WTC11 (cell line): ENCODE measurements at regions not wholly inside any gene's neighbourhood (a gene's known extent, or its start where the extent isn't known, plus 50 kb on each side); places are given as distances from the start of the nearest gene placed in this dataset.

Experiments used
- ATF1 ChIP-seq: sonication (generic); formaldehyde crosslinking; IDR thresholded peaks from 2 replicates; pipeline ENCODE4 v1.8.1; 2023; ENCODE audit warnings: mild to moderate bottlenecking, moderate library complexity, missing genetic modification reagents
- CBFB ChIP-seq: sonication (generic); formaldehyde crosslinking; IDR thresholded peaks from 2 replicates; pipeline ENCODE4 v1.8.1; 2022; ENCODE audit warnings: mild to moderate bottlenecking, low read depth, missing genetic modification reagents
- CREM ChIP-seq: sonication (generic); formaldehyde crosslinking; IDR thresholded peaks from 2 replicates; pipeline ENCODE4 v1.8.1; 2022; ENCODE audit warnings: mild to moderate bottlenecking, missing genetic modification reagents, moderate library complexity
- GRHL2 ChIP-seq: fragments of 250-450 bp; sonication (Bioruptor Pico); IDR thresholded peaks from 2 replicates; pipeline ENCODE4 v1.8.0; 2022; ENCODE audit warnings: mild to moderate bottlenecking, moderate library complexity; ENCODE audit not compliant: insufficient replicate concordance, severe bottlenecking
- JAZF1 ChIP-seq: fragments of 250-450 bp; sonication (Bioruptor Pico); IDR thresholded peaks from 2 replicates; pipeline ENCODE4 v1.9.0; 2021; ENCODE audit warnings: moderate library complexity, mild to moderate bottlenecking, inconsistent platforms
- JUN ChIP-seq: sonication (generic); formaldehyde crosslinking; IDR thresholded peaks from 2 replicates; pipeline ENCODE4 v1.8.0; 2023; ENCODE audit warnings: mild to moderate bottlenecking, missing genetic modification reagents
- KAT7 ChIP-seq: sonication (generic); formaldehyde crosslinking; IDR thresholded peaks from 2 replicates; pipeline ENCODE4 v1.8.1; 2023; ENCODE audit warnings: missing genetic modification reagents, mild to moderate bottlenecking, borderline replicate concordance
- OVOL2 ChIP-seq: fragments of 250-450 bp; sonication (Bioruptor Pico); IDR thresholded peaks from 2 replicates; pipeline ENCODE4 v1.9.0; 2021; ENCODE audit warnings: mild to moderate bottlenecking, borderline replicate concordance
- SMAD3 ChIP-seq: sonication (generic); formaldehyde crosslinking; IDR thresholded peaks from 2 replicates; pipeline ENCODE4 v1.8.0; 2022; ENCODE audit warnings: missing genetic modification reagents, mild to moderate bottlenecking, borderline replicate concordance
- SP1 ChIP-seq: sonication (generic); formaldehyde crosslinking; conservative IDR thresholded peaks from 2 replicates; pipeline ENCODE4 v1.8.1; 2022; ENCODE audit warnings: missing genetic modification reagents
- TEAD1 ChIP-seq: sonication (generic); formaldehyde crosslinking; IDR thresholded peaks from 2 replicates; pipeline ENCODE4 v1.8.0; 2022; ENCODE audit warnings: mild to moderate bottlenecking, missing genetic modification reagents
- TP53 ChIP-seq: sonication (generic); formaldehyde crosslinking; IDR thresholded peaks from 2 replicates; pipeline ENCODE4 v1.8.1; 2023; ENCODE audit warnings: mild to moderate bottlenecking, missing genetic modification reagents
- ZNF121 ChIP-seq: sonication (generic); formaldehyde crosslinking; IDR thresholded peaks from 2 replicates; pipeline ENCODE4 v1.8.0; 2023; ENCODE audit warnings: missing genetic modification reagents
- ZNF317 ChIP-seq: sonication (generic); formaldehyde crosslinking; IDR thresholded peaks from 2 replicates; pipeline ENCODE4 v1.8.1; 2023; ENCODE audit warnings: low read depth, mild to moderate bottlenecking, moderate library complexity, missing genetic modification reagents, borderline replicate concordance
- TF ChIP-seq, protein P1 (sequence below): sonication (generic); formaldehyde crosslinking; IDR thresholded peaks from 2 replicates; pipeline ENCODE4 v1.8.1; 2023; ENCODE audit warnings: mild to moderate bottlenecking, moderate library complexity, missing genetic modification reagents
- TF ChIP-seq, protein P2 (sequence below): sonication (generic); formaldehyde crosslinking; IDR thresholded peaks from 2 replicates; pipeline ENCODE4 v1.8.0; 2023; ENCODE audit warnings: mild to moderate bottlenecking, missing genetic modification reagents
- TF ChIP-seq, protein P3 (sequence below): sonication (generic); formaldehyde crosslinking; IDR thresholded peaks from 2 replicates; pipeline ENCODE4 v1.8.0; 2022; ENCODE audit warnings: mild to moderate bottlenecking, missing genetic modification reagents
- TF ChIP-seq, protein P4 (sequence below): sonication (generic); formaldehyde crosslinking; IDR thresholded peaks from 2 replicates; pipeline ENCODE4 v1.8.0; 2022; ENCODE audit warnings: mild to moderate bottlenecking, missing genetic modification reagents
- TF ChIP-seq, protein P5 (sequence below): sonication (generic); formaldehyde crosslinking; IDR thresholded peaks from 2 replicates; pipeline ENCODE4 v1.8.0; 2023; ENCODE audit warnings: missing genetic modification reagents
- TF ChIP-seq, protein P6 (sequence below): fragments of 250-450 bp; sonication (Bioruptor Pico); IDR thresholded peaks from 2 replicates; pipeline ENCODE4 v1.9.0; 2021; ENCODE audit warnings: mild to moderate bottlenecking, borderline replicate concordance
- TF ChIP-seq, protein P7 (sequence below): sonication (generic); formaldehyde crosslinking; IDR thresholded peaks from 2 replicates; pipeline ENCODE4 v1.8.1; 2023; ENCODE audit warnings: mild to moderate bottlenecking, missing genetic modification reagents, moderate library complexity
- TF ChIP-seq, protein P8 (sequence below): sonication (generic); formaldehyde crosslinking; IDR thresholded peaks from 2 replicates; pipeline ENCODE4 v1.8.0; 2022; ENCODE audit warnings: mild to moderate bottlenecking, missing genetic modification reagents

DNA sequence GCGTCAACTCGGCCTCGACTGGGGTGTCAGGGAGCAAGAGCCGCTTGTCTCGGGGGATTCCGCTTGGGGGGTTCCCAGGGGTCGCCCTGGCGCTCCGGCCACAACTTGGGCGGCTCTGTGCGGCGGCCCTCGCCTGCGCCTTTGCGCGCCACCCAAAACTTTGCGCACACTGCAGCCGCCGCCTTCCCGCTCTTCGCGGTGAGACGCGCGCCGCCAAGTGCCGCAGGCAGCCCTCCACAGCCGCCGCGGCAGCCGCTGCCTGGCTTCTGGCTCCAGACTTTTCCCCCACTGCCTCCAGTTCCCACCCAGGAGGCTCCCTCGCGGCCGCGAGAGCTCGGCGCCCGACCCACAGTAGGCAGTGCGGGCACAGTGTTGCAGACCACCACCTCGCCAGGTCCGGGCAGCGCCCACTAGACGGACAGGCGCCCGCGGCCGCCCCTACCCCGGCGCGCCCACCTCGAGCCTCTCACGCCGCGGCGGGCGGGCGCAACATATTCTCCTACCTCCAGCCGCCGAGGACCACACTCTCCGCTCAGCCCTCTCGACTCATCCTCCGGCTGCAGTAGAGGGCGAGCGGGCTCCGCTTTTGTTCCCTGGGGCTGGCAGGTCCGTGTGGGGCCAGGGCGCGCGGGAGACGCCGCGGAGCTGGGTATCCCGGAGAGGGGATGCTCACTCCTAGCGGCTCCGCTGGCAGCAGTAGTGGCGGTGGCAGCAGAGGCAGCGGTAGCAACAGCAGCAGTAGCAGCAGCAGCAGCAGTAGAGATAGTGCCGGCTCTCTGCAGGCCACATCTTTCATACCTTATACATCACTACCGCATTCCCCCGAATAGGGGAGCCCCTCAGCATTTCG, 296.6 kb downstream of the OMA1 start (continued):
- TF ChIP-seq, protein P1, sequence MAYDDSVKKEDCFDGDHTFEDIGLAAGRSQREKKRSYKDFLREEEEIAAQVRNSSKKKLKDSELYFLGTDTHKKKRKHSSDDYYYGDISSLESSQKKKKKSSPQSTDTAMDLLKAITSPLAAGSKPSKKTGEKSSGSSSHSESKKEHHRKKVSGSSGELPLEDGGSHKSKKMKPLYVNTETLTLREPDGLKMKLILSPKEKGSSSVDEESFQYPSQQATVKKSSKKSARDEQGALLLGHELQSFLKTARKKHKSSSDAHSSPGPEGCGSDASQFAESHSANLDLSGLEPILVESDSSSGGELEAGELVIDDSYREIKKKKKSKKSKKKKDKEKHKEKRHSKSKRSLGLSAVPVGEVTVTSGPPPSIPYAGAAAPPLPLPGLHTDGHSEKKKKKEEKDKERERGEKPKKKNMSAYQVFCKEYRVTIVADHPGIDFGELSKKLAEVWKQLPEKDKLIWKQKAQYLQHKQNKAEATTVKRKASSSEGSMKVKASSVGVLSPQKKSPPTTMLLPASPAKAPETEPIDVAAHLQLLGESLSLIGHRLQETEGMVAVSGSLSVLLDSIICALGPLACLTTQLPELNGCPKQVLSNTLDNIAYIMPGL (CRISPR knock-in tag), result peak; percentile 93; the same call in 1 of the 2 replicates
- peak; percentile 62; the same call in 1 of the 2 replicates for TF ChIP-seq ATF1
- TF ChIP-seq, protein P2, sequence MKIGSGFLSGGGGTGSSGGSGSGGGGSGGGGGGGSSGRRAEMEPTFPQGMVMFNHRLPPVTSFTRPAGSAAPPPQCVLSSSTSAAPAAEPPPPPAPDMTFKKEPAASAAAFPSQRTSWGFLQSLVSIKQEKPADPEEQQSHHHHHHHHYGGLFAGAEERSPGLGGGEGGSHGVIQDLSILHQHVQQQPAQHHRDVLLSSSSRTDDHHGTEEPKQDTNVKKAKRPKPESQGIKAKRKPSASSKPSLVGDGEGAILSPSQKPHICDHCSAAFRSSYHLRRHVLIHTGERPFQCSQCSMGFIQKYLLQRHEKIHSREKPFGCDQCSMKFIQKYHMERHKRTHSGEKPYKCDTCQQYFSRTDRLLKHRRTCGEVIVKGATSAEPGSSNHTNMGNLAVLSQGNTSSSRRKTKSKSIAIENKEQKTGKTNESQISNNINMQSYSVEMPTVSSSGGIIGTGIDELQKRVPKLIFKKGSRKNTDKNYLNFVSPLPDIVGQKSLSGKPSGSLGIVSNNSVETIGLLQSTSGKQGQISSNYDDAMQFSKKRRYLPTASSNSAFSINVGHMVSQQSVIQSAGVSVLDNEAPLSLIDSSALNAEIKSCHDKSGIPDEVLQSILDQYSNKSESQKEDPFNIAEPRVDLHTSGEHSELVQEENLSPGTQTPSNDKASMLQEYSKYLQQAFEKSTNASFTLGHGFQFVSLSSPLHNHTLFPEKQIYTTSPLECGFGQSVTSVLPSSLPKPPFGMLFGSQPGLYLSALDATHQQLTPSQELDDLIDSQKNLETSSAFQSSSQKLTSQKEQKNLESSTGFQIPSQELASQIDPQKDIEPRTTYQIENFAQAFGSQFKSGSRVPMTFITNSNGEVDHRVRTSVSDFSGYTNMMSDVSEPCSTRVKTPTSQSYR (CRISPR knock-in tag), result no peak
- peak; percentile 33; the same call in 1 of the 2 replicates for TF ChIP-seq CREM (CRISPR knock-in tag)
- no peak for TF ChIP-seq OVOL2 (CRISPR knock-in tag)
- no peak for TF ChIP-seq ZNF121 (CRISPR knock-in tag)
- TF ChIP-seq SMAD3, result peak; percentile 59; the same call in 1 of the 2 replicates
- TF ChIP-seq KAT7 (CRISPR knock-in tag), result peak; percentile 89
- TF ChIP-seq CBFB, result no peak
- TF ChIP-seq, protein P3, sequence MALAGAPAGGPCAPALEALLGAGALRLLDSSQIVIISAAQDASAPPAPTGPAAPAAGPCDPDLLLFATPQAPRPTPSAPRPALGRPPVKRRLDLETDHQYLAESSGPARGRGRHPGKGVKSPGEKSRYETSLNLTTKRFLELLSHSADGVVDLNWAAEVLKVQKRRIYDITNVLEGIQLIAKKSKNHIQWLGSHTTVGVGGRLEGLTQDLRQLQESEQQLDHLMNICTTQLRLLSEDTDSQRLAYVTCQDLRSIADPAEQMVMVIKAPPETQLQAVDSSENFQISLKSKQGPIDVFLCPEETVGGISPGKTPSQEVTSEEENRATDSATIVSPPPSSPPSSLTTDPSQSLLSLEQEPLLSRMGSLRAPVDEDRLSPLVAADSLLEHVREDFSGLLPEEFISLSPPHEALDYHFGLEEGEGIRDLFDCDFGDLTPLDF (CRISPR knock-in tag), result no peak
- TF ChIP-seq ZNF317 (CRISPR knock-in tag), result no peak; the same call in 1 of the 2 replicates
- TF ChIP-seq, protein P4, sequence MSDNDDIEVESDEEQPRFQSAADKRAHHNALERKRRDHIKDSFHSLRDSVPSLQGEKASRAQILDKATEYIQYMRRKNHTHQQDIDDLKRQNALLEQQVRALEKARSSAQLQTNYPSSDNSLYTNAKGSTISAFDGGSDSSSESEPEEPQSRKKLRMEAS, result peak; percentile 67; the same call in 1 of the 2 replicates
- TF ChIP-seq SP1, result peak; percentile 49; the same call in 1 of the 2 replicates
- TF ChIP-seq TEAD1 (CRISPR knock-in tag), result peak; percentile 72; the same call in 1 of the 2 replicates
- TF ChIP-seq, protein P5, sequence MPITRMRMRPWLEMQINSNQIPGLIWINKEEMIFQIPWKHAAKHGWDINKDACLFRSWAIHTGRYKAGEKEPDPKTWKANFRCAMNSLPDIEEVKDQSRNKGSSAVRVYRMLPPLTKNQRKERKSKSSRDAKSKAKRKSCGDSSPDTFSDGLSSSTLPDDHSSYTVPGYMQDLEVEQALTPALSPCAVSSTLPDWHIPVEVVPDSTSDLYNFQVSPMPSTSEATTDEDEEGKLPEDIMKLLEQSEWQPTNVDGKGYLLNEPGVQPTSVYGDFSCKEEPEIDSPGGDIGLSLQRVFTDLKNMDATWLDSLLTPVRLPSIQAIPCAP (CRISPR knock-in tag), result 0 out of 2 replicates have a peak, but pooled peaks have one; percentile 60
- TF ChIP-seq GRHL2, result no peak
- TF ChIP-seq, protein P6, sequence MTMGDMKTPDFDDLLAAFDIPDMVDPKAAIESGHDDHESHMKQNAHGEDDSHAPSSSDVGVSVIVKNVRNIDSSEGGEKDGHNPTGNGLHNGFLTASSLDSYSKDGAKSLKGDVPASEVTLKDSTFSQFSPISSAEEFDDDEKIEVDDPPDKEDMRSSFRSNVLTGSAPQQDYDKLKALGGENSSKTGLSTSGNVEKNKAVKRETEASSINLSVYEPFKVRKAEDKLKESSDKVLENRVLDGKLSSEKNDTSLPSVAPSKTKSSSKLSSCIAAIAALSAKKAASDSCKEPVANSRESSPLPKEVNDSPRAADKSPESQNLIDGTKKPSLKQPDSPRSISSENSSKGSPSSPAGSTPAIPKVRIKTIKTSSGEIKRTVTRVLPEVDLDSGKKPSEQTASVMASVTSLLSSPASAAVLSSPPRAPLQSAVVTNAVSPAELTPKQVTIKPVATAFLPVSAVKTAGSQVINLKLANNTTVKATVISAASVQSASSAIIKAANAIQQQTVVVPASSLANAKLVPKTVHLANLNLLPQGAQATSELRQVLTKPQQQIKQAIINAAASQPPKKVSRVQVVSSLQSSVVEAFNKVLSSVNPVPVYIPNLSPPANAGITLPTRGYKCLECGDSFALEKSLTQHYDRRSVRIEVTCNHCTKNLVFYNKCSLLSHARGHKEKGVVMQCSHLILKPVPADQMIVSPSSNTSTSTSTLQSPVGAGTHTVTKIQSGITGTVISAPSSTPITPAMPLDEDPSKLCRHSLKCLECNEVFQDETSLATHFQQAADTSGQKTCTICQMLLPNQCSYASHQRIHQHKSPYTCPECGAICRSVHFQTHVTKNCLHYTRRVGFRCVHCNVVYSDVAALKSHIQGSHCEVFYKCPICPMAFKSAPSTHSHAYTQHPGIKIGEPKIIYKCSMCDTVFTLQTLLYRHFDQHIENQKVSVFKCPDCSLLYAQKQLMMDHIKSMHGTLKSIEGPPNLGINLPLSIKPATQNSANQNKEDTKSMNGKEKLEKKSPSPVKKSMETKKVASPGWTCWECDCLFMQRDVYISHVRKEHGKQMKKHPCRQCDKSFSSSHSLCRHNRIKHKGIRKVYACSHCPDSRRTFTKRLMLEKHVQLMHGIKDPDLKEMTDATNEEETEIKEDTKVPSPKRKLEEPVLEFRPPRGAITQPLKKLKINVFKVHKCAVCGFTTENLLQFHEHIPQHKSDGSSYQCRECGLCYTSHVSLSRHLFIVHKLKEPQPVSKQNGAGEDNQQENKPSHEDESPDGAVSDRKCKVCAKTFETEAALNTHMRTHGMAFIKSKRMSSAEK (CRISPR knock-in tag), result no peak
- no peak for TF ChIP-seq JUN (CRISPR knock-in tag)
- TF ChIP-seq TP53 (CRISPR knock-in tag), result peak; percentile 10
- TF ChIP-seq, protein P7, sequence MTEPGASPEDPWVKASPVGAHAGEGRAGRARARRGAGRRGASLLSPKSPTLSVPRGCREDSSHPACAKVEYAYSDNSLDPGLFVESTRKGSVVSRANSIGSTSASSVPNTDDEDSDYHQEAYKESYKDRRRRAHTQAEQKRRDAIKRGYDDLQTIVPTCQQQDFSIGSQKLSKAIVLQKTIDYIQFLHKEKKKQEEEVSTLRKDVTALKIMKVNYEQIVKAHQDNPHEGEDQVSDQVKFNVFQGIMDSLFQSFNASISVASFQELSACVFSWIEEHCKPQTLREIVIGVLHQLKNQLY (CRISPR knock-in tag), result no peak
- TF ChIP-seq, protein P8, sequence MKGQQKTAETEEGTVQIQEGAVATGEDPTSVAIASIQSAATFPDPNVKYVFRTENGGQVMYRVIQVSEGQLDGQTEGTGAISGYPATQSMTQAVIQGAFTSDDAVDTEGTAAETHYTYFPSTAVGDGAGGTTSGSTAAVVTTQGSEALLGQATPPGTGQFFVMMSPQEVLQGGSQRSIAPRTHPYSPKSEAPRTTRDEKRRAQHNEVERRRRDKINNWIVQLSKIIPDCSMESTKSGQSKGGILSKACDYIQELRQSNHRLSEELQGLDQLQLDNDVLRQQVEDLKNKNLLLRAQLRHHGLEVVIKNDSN (CRISPR knock-in tag), result 0 out of 2 replicates have a peak, but pooled peaks have one; percentile 12
- no peak for TF ChIP-seq JAZF1
